GM19035 (cell line): ENCODE measurements at regions not wholly inside any gene's neighbourhood (a gene's known extent, or its start where the extent isn't known, plus 50 kb on each side); places are given as distances from the start of the nearest gene placed in this dataset.

Source experiments
- ATAC-seq: cut with Tn5 transposase; IDR thresholded peaks from one replicate; pipeline ENCODE4 v1.9.1; 2021; ENCODE audit not compliant: unreplicated experiment

GRCh38 chr5:143992496-143992895, 178.0 kb downstream of the YIPF5 start:
- no peak for ATAC-seq

GRCh38 chr5:144002876-144003275, 167.6 kb downstream of the YIPF5 start:
- ATAC-seq, result no peak

GRCh38 chr5:144003636-144004035, 166.8 kb downstream of the YIPF5 start:
- no peak for ATAC-seq

- no peak for ATAC-seq
Measured at GRCh38 chr5:144004146-144004545, 166.3 kb downstream of the YIPF5 start.

GRCh38 chr5:144004751-144005150, 165.7 kb downstream of the YIPF5 start:
- ATAC-seq, result no peak

- ATAC-seq, result no peak
Measured at GRCh38 chr5:144009116-144009515, 161.3 kb downstream of the YIPF5 start.

GRCh38 chr5:144011388-144011787, 159.1 kb downstream of the YIPF5 start:
- ATAC-seq, result no peak

- no peak for ATAC-seq
Measured at GRCh38 chr5:144013816-144014215, 156.6 kb downstream of the YIPF5 start.

- ATAC-seq, result no peak
Measured at GRCh38 chr5:144015961-144016360, 154.5 kb downstream of the YIPF5 start.

GRCh38 chr5:144017119-144017518, 153.3 kb downstream of the YIPF5 start:
- ATAC-seq, result no peak

GRCh38 chr5:144017631-144018030, 152.8 kb downstream of the YIPF5 start:
- no peak for ATAC-seq

- no peak for ATAC-seq
Measured at GRCh38 chr5:144024090-144024489, 146.4 kb downstream of the YIPF5 start.

GRCh38 chr5:144024545-144024944, 145.9 kb downstream of the YIPF5 start:
- no peak for ATAC-seq

- ATAC-seq, result no peak
Measured at GRCh38 chr5:144026286-144026685, 144.2 kb downstream of the YIPF5 start.

GRCh38 chr5:144028058-144028457, 142.4 kb downstream of the YIPF5 start:
- no peak for ATAC-seq

- ATAC-seq, result no peak
Measured at GRCh38 chr5:144028636-144029035, 141.8 kb downstream of the YIPF5 start.

GRCh38 chr5:144030904-144031303, 139.6 kb downstream of the YIPF5 start:
- no peak for ATAC-seq

- no peak for ATAC-seq
Measured at GRCh38 chr5:144032375-144032774, 138.1 kb downstream of the YIPF5 start.

GRCh38 chr5:144033486-144033885, 137.0 kb downstream of the YIPF5 start:
- ATAC-seq, result no peak

- no peak for ATAC-seq
Measured at GRCh38 chr5:144035046-144035740, 135.3 kb downstream of the YIPF5 start.

- no peak for ATAC-seq
Measured at GRCh38 chr5:144036476-144036875, 134.0 kb downstream of the YIPF5 start.

- ATAC-seq, result no peak
Measured at GRCh38 chr5:144040615-144041305, 129.7 kb downstream of the YIPF5 start.

- ATAC-seq, result no peak
Measured at GRCh38 chr5:144042156-144042555, 128.3 kb downstream of the YIPF5 start.
